ENCODE measurements at regions not wholly inside any gene's neighbourhood (a gene's known extent, or its start where the extent isn't known, plus 50 kb on each side); places are given as distances from the start of the nearest gene placed in this dataset.

- no peaks in the 10 kb centered on the region for H3K9me3 ChIP-seq
- intact Hi-C loops (cut with DNase I): no loop called here
- no peak for DNase-seq
- H3K27ac ChIP-seq: no peak overlapping the region
- no peak for ATAC-seq
- TF ChIP-seq, protein P1, sequence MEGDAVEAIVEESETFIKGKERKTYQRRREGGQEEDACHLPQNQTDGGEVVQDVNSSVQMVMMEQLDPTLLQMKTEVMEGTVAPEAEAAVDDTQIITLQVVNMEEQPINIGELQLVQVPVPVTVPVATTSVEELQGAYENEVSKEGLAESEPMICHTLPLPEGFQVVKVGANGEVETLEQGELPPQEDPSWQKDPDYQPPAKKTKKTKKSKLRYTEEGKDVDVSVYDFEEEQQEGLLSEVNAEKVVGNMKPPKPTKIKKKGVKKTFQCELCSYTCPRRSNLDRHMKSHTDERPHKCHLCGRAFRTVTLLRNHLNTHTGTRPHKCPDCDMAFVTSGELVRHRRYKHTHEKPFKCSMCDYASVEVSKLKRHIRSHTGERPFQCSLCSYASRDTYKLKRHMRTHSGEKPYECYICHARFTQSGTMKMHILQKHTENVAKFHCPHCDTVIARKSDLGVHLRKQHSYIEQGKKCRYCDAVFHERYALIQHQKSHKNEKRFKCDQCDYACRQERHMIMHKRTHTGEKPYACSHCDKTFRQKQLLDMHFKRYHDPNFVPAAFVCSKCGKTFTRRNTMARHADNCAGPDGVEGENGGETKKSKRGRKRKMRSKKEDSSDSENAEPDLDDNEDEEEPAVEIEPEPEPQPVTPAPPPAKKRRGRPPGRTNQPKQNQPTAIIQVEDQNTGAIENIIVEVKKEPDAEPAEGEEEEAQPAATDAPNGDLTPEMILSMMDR (IDR thresholded peaks at IDR 0.05): no peak
- H3K27me3 ChIP-seq (ENCODE audit: insufficient read depth in 3 of 3, low read length in 2 of 3): no peaks in the 10 kb centered on the region
- H3K36me3 ChIP-seq (ENCODE audit: insufficient read depth in 1 of 2, low read depth in 1 of 2): no peaks in the 10 kb centered on the region
- H3K4me3 ChIP-seq: no peak overlapping the region
- H3K4me1 ChIP-seq: no peaks in the 10 kb centered on the region
Observed at GRCh38 chr3:116833202-116833601, 123.6 kb downstream of the TUSC7 start.

DNA sequence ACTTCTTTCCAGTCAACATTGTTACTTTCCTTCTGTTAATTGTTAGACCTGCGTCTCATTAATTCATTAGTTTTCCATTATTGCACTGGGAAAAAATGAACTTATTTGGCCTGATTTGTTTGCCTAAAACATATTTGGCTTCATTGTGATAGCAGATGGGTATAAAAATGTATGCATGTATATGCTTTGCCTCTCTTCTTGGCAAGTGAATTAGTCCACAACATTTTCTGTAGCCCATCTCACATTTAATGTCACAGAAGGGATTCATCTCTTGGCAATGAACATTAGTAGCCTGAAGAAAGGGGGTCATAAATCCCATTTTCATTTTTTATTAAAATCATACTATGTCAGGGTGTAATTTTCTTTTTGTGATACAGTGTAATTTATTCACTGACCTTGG is 125.2 kb downstream of the TUSC7 start:
- Histone ChIP-seq H3K27me3 (ENCODE audit: insufficient read depth in 3 of 3, low read length in 2 of 3) (no peaks in the 10 kb centered on the region), H3K9me3 (no peaks in the 10 kb centered on the region), H3K36me3 (ENCODE audit: insufficient read depth in 1 of 2, low read depth in 1 of 2) (no peaks in the 10 kb centered on the region), H3K27ac (no peak overlapping the region), H3K4me1 (no peaks in the 10 kb centered on the region), H3K4me3 (no peak overlapping the region)
- intact Hi-C loops (cut with DNase I): no loop called here
- DNase-seq (no peak), ATAC-seq (no peak)
- TF ChIP-seq, protein P1 (IDR thresholded peaks at IDR 0.05): no peak
- whole genome bisulfite sequencing, 3 donors: 90 to 92% (median 92%) methylated on average over 1 of the region's 1 CpG

DNA sequence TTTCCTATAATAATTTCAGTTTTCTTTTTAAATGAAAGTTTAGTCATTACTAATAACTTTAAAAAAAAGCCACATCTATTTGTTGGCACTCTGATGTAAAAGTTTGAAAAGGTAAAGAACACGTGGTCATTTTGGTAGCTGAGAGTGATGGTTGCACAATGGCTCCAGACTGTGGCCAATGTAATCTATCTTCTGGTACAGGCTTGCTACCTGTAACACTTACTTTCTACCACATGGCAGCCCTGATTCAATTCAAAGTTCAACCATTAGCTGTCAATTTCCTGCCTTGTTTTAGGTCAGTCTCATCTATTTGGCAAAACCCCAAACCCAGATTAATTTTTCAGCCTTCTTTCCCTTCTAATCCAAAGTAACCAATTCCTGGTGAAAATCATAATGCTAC is 126.1 kb downstream of the TUSC7 start:
- no peaks in the 10 kb centered on the region for H3K27me3 ChIP-seq (ENCODE audit: insufficient read depth in 3 of 3, low read length in 2 of 3)
- WGBS, 3 donors: 72 to 83% (median 78%) methylated on average over 1 of the region's 1 CpG
- DNase-seq (no peak), ATAC-seq (no peak)
- H3K4me3 ChIP-seq: no peak overlapping the region
- no peak overlapping the region for H3K27ac ChIP-seq
- TF ChIP-seq, protein P1 (IDR thresholded peaks at IDR 0.05): no peak
- H3K36me3 ChIP-seq (ENCODE audit: insufficient read depth in 1 of 2, low read depth in 1 of 2): no peaks in the 10 kb centered on the region
- no peaks in the 10 kb centered on the region for H3K4me1 ChIP-seq
- intact Hi-C loops (cut with DNase I): no loop called here
- no peaks in the 10 kb centered on the region for H3K9me3 ChIP-seq

DNA sequence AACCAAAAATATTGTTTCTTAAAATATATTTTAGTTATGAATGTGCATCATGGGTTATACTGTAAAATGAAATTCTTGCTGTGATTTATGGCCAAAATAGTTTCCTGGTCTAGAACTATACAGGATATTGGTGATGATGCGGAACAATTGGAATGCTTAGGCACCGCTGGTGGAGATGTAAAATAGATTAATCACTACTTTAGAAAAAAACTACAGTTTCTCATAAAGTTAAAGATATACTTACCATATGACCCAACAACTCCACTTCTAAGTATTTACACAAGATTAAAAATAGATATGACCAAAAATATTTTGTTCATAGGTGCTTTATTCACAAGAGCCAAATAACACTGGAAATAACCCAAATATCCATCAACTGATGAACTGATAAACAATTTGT is 126.7 kb downstream of the TUSC7 start:
- no peaks in the 10 kb centered on the region for H3K9me3 ChIP-seq
- intact Hi-C loops (cut with DNase I): no loop called here
- no peaks in the 10 kb centered on the region for H3K4me1 ChIP-seq
- DNase-seq (no peak), ATAC-seq (no peak)
- no peaks in the 10 kb centered on the region for H3K27me3 ChIP-seq (ENCODE audit: insufficient read depth in 3 of 3, low read length in 2 of 3)
- H3K4me3 ChIP-seq: no peak overlapping the region
- TF ChIP-seq, protein P1 (IDR thresholded peaks at IDR 0.05): no peak
- 50 to 59% (median 53%) methylated on average over 2 of the region's 2 CpGs for WGBS, 3 donors
- H3K36me3 ChIP-seq (ENCODE audit: insufficient read depth in 1 of 2, low read depth in 1 of 2): no peaks in the 10 kb centered on the region
- no peak overlapping the region for H3K27ac ChIP-seq

- DNase-seq (no peak), ATAC-seq (no peak)
- H3K27me3 ChIP-seq (ENCODE audit: insufficient read depth in 3 of 3, low read length in 2 of 3): no peaks in the 10 kb centered on the region
- no peaks in the 10 kb centered on the region for H3K4me1 ChIP-seq
- WGBS, 3 donors: 49 to 58% (median 51%) methylated on average over 3 of the region's 3 CpGs
- no peaks in the 10 kb centered on the region for H3K36me3 ChIP-seq (ENCODE audit: insufficient read depth in 1 of 2, low read depth in 1 of 2)
- no peak overlapping the region for H3K4me3 ChIP-seq
- intact Hi-C loops (cut with DNase I): no loop called here
- TF ChIP-seq, protein P1 (IDR thresholded peaks at IDR 0.05): no peak
- no peak overlapping the region for H3K27ac ChIP-seq
- H3K9me3 ChIP-seq: no peaks in the 10 kb centered on the region
Observed at GRCh38 chr3:116837483-116837882, 127.9 kb downstream of the TUSC7 start.
